ENCODE measurements at regions not wholly inside any gene's neighbourhood (a gene's known extent, or its start where the extent isn't known, plus 50 kb on each side); places are given as distances from the start of the nearest gene placed in this dataset.
"Not testable (repeated sequence)": the region's sequence is repeated elsewhere in the genome, so short reads cannot be mapped to it uniquely, and the experiment has no call there.

DNA sequence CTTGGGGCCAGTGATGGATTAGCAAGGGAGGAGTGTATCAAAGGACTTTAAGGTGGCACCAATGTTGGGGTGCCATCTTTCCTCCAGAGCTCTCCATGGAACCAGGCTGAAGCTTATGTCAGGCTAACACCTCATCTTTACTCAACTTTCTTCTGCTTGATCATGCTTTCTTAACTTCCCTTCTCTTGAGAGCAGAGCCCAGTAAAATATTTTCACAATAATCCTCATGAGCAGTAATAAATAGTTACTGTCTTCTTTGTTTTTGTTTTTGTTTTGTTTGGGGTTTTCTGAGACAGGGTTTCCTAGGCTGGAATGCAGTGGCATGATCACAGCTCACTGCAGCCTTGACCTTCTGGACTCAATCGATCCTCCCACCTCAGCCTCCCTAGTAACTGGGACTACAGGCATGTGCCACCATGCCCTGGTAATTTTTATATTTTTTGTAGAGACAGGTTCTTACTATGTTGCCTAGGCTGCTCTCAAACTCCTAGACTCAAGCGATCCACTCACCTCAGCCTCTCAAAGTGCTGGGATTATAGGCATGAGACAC lies 127.9 kb upstream of the TOP1 start:
- no peak for ATAC-seq
- no peak for DNase-seq (ENCODE audit: missing footprints)
- intact Hi-C loops (cut with DNase I), result no loop called here

DNA sequence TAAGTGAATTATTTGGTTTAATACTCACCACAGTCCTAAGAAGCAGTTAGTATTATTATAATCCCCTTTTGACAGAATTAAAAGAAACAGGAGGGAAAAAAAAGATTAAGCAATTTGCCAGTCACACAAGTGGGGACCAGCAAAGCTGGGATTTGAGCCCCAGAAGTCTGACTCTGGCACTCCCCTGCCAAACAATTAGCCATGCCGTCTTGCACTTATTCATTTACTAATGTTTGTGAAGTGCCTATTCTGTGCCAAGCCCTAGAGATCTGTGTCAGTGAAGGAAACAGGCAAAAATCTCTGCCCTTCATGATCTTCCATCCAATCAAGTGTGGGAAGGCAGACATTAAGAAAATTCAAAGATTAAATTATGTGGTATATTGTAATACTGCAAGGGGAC lies 126.0 kb upstream of the TOP1 start:
- intact Hi-C loops (cut with DNase I), result no loop called here
- ATAC-seq (no peak), DNase-seq (ENCODE audit: missing footprints) (no peak)

DNA sequence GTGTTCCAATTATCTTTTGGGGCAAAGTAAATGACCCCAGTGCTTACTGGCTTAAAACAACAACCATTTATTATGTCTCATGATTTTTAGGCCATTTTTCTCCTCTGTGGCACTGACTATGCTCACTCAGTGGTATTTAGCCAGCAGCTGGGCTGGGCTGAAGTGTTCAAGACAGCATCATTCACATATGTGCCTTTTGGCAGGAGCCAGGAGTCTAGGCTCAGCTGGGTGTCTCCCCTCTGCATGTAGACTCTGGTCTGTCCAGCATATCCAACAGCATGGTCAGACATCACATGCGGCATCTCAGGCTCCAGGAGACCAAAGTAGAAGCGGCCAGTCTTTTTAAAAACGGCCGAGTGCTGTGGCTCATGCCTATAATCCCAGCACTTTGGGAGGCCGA lies 120.3 kb upstream of the TOP1 start:
- no peak for ATAC-seq
- intact Hi-C loops (cut with DNase I), result no loop called here

DNA sequence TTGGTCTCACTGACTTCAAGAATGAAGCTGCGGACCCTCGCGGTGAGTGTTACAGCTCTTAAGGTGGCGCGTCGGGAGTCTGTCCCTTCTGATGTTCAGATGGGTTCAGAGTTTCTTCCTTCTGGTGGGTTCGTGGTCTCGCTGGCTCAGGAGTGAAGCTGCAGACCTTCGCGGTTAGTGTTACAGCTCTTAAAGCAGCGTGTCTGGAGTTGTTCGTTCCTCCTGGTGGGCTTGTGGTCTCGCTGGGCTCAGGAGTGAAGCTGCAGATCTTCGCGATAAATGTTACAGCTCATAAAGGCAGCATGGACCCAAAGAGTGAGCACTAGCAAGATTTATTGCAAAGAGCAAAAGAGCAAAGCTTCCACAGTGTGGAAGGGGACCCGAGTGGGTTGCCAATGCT lies 119.1 kb upstream of the TOP1 start:
- DNase-seq (ENCODE audit: missing footprints); ATAC-seq; intact Hi-C loops (cut with DNase I): not testable (repeated sequence)

More for the DNA sequence above, 120.3 kb upstream of the TOP1 start:
- no peak for DNase-seq (ENCODE audit: missing footprints)

DNA sequence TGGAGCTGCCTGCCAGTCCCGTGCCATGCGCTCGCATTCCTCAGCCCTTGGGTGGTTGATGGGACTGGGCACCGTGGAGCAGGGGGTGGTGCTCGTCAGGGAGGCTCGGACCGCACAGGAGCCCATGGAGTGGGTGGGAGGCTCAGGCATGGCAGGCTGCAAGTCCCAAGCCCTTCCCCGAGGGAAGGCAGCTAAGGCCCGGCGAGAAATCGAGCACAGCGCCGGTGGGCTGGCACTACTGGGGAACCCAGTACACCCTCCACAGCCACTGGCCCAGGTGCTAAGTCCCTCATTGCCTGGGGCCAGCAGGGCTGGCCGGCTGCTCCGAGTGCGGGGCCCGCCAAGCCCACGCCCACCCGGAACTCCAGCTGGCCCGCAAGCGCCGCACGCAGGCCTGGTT lies 118.2 kb upstream of the TOP1 start:
- ATAC-seq; intact Hi-C loops (cut with DNase I); DNase-seq (ENCODE audit: missing footprints): not testable (repeated sequence)

DNA sequence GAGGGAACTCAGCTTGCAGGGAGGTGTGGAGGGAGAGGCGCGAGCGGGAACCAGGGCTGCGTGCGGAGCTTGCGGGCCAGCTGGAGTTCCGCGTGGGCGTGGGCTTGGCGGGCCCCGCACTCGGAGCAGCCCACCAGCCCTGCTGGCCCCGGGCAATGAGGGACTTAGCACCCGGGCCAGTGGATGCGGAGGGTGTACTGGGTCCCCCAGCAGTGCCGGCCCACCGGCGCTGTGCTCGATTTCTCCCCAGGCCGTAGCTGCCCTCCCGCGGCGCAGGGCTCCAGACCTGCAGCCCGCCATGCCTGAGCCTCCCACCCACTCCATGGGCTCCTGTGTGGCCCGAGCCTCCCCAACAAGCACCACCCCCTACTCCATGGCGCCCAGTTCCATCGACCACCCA lies 117.5 kb upstream of the TOP1 start:
- DNase-seq (ENCODE audit: missing footprints); intact Hi-C loops (cut with DNase I); ATAC-seq: not testable (repeated sequence)

- intact Hi-C loops (cut with DNase I), result no loop called here
- no peak for ATAC-seq
- no peak for DNase-seq (ENCODE audit: missing footprints)
Measured at GRCh38 chr20:40913224-40914185, 115.1 kb upstream of the TOP1 start.

- DNase-seq (ENCODE audit: missing footprints), result no peak
- intact Hi-C loops (cut with DNase I), result no loop called here
- ATAC-seq, result no peak
Measured at GRCh38 chr20:40915756-40916155, 112.9 kb upstream of the TOP1 start.

DNA sequence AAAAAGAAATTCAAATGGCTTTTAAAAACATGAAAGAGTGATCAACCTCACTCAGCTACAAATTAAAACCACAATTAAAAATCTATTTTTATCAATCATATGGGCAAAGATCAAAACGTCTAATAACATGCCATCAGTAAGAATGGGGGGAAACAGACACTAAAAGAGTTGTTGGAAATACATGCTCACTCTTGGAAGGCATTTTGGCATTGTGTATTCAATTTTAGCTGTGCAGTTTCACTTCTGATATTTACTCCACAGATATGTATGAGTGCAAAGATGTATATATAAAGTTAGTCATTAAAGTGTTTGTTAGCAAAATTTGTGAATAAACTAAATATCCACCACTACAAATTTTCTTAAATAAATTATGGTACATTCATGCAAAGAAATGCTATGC lies 112.3 kb upstream of the TOP1 start:
- no peak for DNase-seq (ENCODE audit: missing footprints)
- no peak for ATAC-seq
- intact Hi-C loops (cut with DNase I), result no loop called here

DNA sequence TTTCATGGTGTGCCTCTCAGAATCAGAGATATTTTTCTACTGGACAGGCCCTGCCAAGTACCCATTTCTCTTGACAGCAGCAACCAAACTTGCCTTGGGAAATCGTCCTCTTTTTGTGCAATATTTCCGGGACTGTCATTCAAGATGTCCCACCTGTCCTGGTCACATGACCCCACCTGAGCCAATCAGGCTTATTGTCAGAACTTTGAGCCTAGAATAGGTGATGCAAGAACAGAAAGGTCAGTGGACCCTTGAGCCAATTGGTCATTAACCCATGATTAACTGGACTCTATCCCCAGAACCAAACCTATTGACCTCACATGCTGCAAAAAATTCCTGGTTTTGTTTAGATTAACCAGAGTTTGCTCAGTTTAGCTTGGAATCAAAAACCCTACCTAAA lies 108.3 kb upstream of the TOP1 start:
- DNase-seq (ENCODE audit: missing footprints) (no peak), ATAC-seq (no peak)
- intact Hi-C loops (cut with DNase I), result no loop called here

- DNase-seq (ENCODE audit: missing footprints) (no peak), ATAC-seq (no peak)
- intact Hi-C loops (cut with DNase I), result no loop called here
Measured at GRCh38 chr20:40922865-40923264, 105.8 kb upstream of the TOP1 start.

DNA sequence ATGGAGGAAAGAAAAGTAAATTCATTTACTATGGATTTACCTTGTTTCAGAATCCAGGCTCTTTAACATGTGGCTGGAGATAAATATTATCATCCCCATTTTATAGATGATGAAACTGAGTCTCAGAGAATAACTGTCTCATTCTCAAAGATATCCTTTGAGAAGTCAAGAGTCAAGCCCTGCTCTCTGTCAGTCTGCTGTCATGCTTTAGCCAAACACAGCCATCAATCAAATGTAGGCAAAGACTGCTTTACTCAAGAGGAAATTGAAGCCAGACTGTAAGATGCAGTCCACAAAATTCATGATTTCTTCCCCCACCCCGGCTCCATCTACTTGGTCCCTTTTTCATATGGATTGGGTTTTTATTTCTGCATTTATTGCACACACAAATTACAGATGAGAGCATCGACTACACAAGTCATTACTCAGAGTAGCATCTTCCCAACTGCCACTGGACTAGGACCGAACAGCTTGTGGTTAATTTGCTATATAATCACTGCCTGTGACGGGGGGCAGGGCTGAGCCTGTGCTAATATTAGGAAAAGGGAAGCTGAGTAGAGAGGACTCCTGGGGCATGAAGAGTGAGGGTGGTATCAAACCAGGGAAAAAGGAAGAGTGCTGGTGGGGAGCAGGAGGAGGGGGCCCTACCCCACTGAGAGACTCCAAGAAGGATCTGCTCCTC lies 102.7 kb upstream of the TOP1 start:
- ATAC-seq (no peak), DNase-seq (ENCODE audit: missing footprints) (no peak)
- intact Hi-C loops (cut with DNase I), result no loop called here

GRCh38 chr20:40926928-40927327 lies 101.7 kb upstream of the TOP1 start:
- ATAC-seq, result no peak
- intact Hi-C loops (cut with DNase I), result no loop called here
- no peak for DNase-seq (ENCODE audit: missing footprints)

- ATAC-seq (no peak), DNase-seq (ENCODE audit: missing footprints) (no peak)
- intact Hi-C loops (cut with DNase I), result no loop called here
Measured at GRCh38 chr20:40930561-40930960, 98.1 kb upstream of the TOP1 start.

DNA sequence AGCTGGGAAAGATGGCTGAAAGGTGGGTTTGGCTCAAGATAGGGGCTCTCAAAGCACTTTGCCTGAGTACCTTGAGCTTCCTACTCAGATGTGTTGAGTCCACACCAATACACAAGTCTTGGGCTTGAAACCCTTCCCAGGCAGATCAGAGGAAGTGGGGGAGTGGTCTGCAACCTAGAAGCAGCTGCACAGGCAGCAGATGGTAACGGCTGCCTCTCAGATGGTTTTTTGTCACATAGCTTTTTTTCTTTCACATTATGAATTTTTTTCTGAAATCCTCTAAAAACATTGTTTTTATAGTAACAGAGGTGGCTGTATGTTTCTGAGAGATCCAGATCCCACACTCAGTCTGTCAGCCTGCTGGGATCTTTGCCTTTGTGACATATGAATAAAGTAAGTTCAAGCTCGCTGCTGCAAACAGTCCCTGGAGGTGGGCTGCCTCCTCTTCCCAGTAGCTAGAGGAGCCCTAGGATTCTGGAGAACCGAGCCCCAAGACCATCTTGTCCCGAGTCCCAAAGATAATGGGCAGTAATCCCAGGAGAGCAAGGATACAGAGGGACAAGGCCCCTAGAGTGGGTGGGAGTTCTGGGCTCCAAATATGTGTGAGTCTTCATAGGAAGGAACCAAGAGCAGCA lies 97.1 kb upstream of the TOP1 start:
- DNase-seq (ENCODE audit: missing footprints) (no peak), ATAC-seq (no peak)
- intact Hi-C loops (cut with DNase I), result no loop called here

GRCh38 chr20:40932436-40932835 lies 96.2 kb upstream of the TOP1 start:
- no peak for DNase-seq (ENCODE audit: missing footprints)
- ATAC-seq, result no peak
- intact Hi-C loops (cut with DNase I), result no loop called here

DNA sequence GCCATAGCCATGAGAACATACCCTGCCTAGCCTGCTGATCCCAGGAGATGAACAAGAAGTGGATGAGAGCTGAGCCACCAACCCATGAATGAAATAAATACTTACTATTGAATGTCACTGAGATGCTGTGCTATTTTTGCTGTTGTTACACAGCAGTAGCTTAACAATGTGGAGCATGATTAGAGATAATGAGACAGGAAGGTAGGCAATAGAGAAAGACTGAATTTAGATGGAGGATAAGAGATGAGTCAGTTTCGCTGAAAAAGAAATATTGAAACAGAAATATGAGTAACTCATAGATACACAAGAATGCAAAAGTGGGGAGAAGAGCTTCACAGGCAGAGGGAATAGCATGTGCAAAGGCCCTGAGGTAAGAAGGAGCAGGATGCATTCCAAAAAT lies 94.9 kb upstream of the TOP1 start:
- intact Hi-C loops (cut with DNase I), result no loop called here
- no peak for DNase-seq (ENCODE audit: missing footprints)
- no peak for ATAC-seq

DNA sequence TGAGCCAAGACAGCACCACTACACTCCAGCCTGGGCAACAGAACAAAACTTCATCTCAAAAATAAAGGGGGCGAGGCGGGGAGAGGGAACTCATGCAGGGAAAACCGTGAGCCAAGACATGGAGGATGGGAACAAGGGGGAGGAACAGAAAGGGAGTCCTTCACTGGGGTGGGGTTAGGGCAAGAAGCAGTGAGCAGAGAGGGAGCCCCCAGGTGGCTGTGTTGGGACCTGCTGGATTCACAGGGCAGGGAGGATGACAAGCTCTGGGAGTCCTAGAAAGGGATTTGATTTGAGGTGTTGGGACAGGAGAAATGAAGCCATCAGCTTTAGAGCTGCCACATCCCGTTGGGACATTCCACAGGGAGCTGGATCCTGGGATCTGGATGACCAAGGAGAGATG lies 90.6 kb upstream of the TOP1 start:
- intact Hi-C loops (cut with DNase I), result no loop called here
- ATAC-seq, result no peak
- DNase-seq (ENCODE audit: missing footprints), result no peak

DNA sequence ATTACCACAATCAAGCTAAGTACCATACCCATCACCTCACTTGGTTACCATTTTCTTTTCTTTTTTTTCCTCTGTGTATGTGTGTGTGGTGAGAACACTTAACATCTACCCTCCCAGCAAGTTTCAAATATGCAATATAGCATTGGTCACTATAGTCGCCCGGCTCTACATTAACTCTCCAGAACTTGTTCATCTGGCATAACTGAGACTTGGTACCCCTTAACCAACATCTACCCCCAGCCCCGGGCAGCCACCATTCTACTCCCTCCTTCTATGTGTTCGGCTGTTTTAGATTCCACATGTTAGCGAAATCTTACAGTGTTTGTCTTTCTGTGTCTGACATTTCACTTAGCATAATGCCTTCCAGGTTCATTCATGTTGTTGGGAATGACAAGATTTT lies 89.0 kb upstream of the TOP1 start:
- no peak for DNase-seq (ENCODE audit: missing footprints)
- intact Hi-C loops (cut with DNase I), result loop anchor here (10.0 kb wide), 1 partner anchor 195 kb away; no protein-coding TSS in a partner anchor
- ATAC-seq, result no peak

Measured in Right ventricle myocardium inferior (tissue), 1 donor.